ENCODE measurements at regions not wholly inside any gene's neighbourhood (a gene's known extent, or its start where the extent isn't known, plus 50 kb on each side); places are given as distances from the start of the nearest gene placed in this dataset.
A peak's percentile ranks its signal among the peaks of the same experiment; 100 is the strongest.
"Not testable (repeated sequence)": the region's sequence is repeated elsewhere in the genome, so short reads cannot be mapped to it uniquely, and the experiment has no call there.

GRCh38 chr4:79739912-79740311, 331.9 kb upstream of the GK2 start:
- TF ChIP-seq POLR2A (IDR thresholded peaks at IDR 0.05) (no peak), CTCF (IDR thresholded peaks at IDR 0.05) (no peak), EP300 (IDR thresholded peaks at IDR 0.05) (no peak), POLR2AphosphoS5 (IDR thresholded peaks at IDR 0.05) (no peak)
- H3K27me3 ChIP-seq, result no peaks in the 10 kb centered on the region
- DNase-seq (no peak), ATAC-seq (ENCODE audit: low FRiP score in 2 of 2) (no peak)
- 73 to 80% methylated on average over 3 of the region's 3 CpGs for WGBS, 2 donors
- H3K36me3 ChIP-seq, result no peaks in the 10 kb centered on the region
- no peak overlapping the region for H3K4me3 ChIP-seq
- H3K27ac ChIP-seq, result no peak overlapping the region
- H3K4me1 ChIP-seq, result no peaks in the 10 kb centered on the region
- H3K9me3 ChIP-seq, result no peaks in the 10 kb centered on the region

GRCh38 chr4:79723507-79723906, 315.5 kb upstream of the GK2 start:
- ATAC-seq (ENCODE audit: low FRiP score in 2 of 2), result no peak
- no peak overlapping the region for H3K27ac ChIP-seq
- H3K36me3 ChIP-seq, result no peaks in the 10 kb centered on the region
- peak in 1 of 2 donors; percentile 37 for DNase-seq
- TF ChIP-seq POLR2A (IDR thresholded peaks at IDR 0.05), result no peak
- H3K4me3 ChIP-seq, result no peak overlapping the region
- H3K27me3 ChIP-seq, result no peaks in the 10 kb centered on the region
- no peaks in the 10 kb centered on the region for H3K9me3 ChIP-seq
- WGBS, 2 donors, result 87 to 89% methylated on average over 15 of the region's 15 CpGs
- no peaks in the 10 kb centered on the region for H3K4me1 ChIP-seq

- Histone ChIP-seq H3K36me3 (no peaks in the 10 kb centered on the region), H3K27ac (no peak overlapping the region), H3K27me3 (no peaks in the 10 kb centered on the region), H3K9me3 (no peaks in the 10 kb centered on the region), H3K4me3 (no peak overlapping the region), H3K4me1 (no peaks in the 10 kb centered on the region)
- ATAC-seq (ENCODE audit: low FRiP score in 2 of 2) (no peak), DNase-seq (no peak)
- no peak for TF ChIP-seq CTCF (IDR thresholded peaks at IDR 0.05)
These were observed 292.3 kb upstream of the GK2 start for GRCh38 chr4:79700356-79700755.

GRCh38 chr4:79697444-79697843, 289.4 kb upstream of the GK2 start:
- no peaks in the 10 kb centered on the region for H3K4me1 ChIP-seq
- H3K9me3 ChIP-seq, result peaks cover 0 to 6% (median 2%) of the 10 kb centered on the region in 4 donors
- H3K27ac ChIP-seq, result no peak overlapping the region
- no peak overlapping the region for H3K4me3 ChIP-seq
- no peak for ATAC-seq (ENCODE audit: low FRiP score in 2 of 2)
- H3K36me3 ChIP-seq, result no peaks in the 10 kb centered on the region
- WGBS, 2 donors, result 82% methylated on average over 4 of the region's 4 CpGs
- no peak for DNase-seq
- H3K27me3 ChIP-seq, result no peaks in the 10 kb centered on the region
- TF ChIP-seq POLR2A (IDR thresholded peaks at IDR 0.05) (no peak), CTCF (IDR thresholded peaks at IDR 0.05) (no peak), EP300 (IDR thresholded peaks at IDR 0.05) (no peak), POLR2AphosphoS5 (IDR thresholded peaks at IDR 0.05) (no peak)

GRCh38 chr4:79696534-79696933, 288.5 kb upstream of the GK2 start:
- not testable (repeated sequence) for H3K9me3 ChIP-seq; H3K4me3 ChIP-seq; DNase-seq; H3K27me3 ChIP-seq; H3K4me1 ChIP-seq; H3K36me3 ChIP-seq; ATAC-seq (ENCODE audit: low FRiP score in 2 of 2); H3K27ac ChIP-seq
- WGBS, 2 donors, result 75 to 99% methylated on average over 3 of the region's 3 CpGs

GRCh38 chr4:79695848-79696247, 287.8 kb upstream of the GK2 start:
- no peaks in the 10 kb centered on the region for H3K36me3 ChIP-seq
- H3K4me3 ChIP-seq, result no peak overlapping the region
- H3K9me3 ChIP-seq, result peaks cover 0 to 6% (median 2%) of the 10 kb centered on the region in 4 donors
- no peaks in the 10 kb centered on the region for H3K4me1 ChIP-seq
- DNase-seq (no peak), ATAC-seq (ENCODE audit: low FRiP score in 2 of 2) (no peak)
- H3K27me3 ChIP-seq, result no peaks in the 10 kb centered on the region
- TF ChIP-seq POLR2A (IDR thresholded peaks at IDR 0.05) (no peak), POLR2AphosphoS5 (IDR thresholded peaks at IDR 0.05) (no peak), EP300 (IDR thresholded peaks at IDR 0.05) (no peak), CTCF (IDR thresholded peaks at IDR 0.05) (no peak)
- 81 to 87% methylated on average over 3 of the region's 3 CpGs for WGBS, 2 donors
- no peak overlapping the region for H3K27ac ChIP-seq

Data from upper lobe of left lung (tissue), 6 donors.